AG09309 (cell line): ENCODE measurements at regions not wholly inside any gene's neighbourhood (a gene's known extent, or its start where the extent isn't known, plus 50 kb on each side); places are given as distances from the start of the nearest gene placed in this dataset.

Experiments
- DNase-seq: peaks from one replicate; pipeline ENCODE4 v3.0.0-alpha.2; 2010; ENCODE audit warnings: low read depth
- H3K4me3 ChIP-seq: 2 replicates; pipeline ENCODE4 v1.5.1; 2011; ENCODE audit warnings: mild to moderate bottlenecking, low read depth, low read length, moderate library complexity; ENCODE audit not compliant: control insufficient read depth
- CTCF ChIP-seq: IDR thresholded peaks from 2 replicates; pipeline ENCODE4 v1.5.1; 2011; ENCODE audit warnings: mild to moderate bottlenecking, low read depth, low read length, inconsistent platforms; ENCODE audit not compliant: insufficient read depth, control insufficient read depth; ENCODE audit errors: missing control alignments

- no peak for TF ChIP-seq CTCF
- DNase-seq = no peak
- no peak overlapping the region for H3K4me3 ChIP-seq
Measured at GRCh38 chr5:107232293-107232692, 438.4 kb downstream of the EFNA5 start.

- no peak overlapping the region for H3K4me3 ChIP-seq
- no peak for DNase-seq
- TF ChIP-seq CTCF = no peak
Measured at GRCh38 chr5:107231191-107231590, 439.5 kb downstream of the EFNA5 start.

- TF ChIP-seq CTCF = no peak
- DNase-seq = no peak
- H3K4me3 ChIP-seq = no peak overlapping the region
Measured at GRCh38 chr5:107230367-107230766, 440.4 kb downstream of the EFNA5 start.

- no peak overlapping the region for H3K4me3 ChIP-seq
- no peak for DNase-seq
- TF ChIP-seq CTCF = no peak
Measured at GRCh38 chr5:107228226-107228625, 442.5 kb downstream of the EFNA5 start.

- DNase-seq = no peak
- TF ChIP-seq CTCF = no peak
- no peak overlapping the region for H3K4me3 ChIP-seq
Measured at GRCh38 chr5:107224272-107224671, 446.5 kb downstream of the EFNA5 start.

GRCh38 chr5:107223066-107223465 is 447.7 kb downstream of the EFNA5 start:
- H3K4me3 ChIP-seq = no peak overlapping the region
- no peak for DNase-seq
- no peak for TF ChIP-seq CTCF

GRCh38 chr5:107219993-107220392 is 450.7 kb downstream of the EFNA5 start:
- H3K4me3 ChIP-seq = no peak overlapping the region
- DNase-seq = no peak
- TF ChIP-seq CTCF = no peak
